Astrocyte (in vitro differentiated cells and primary cell): ENCODE measurements at regions not wholly inside any gene's neighbourhood (a gene's known extent, or its start where the extent isn't known, plus 50 kb on each side); places are given as distances from the start of the nearest gene placed in this dataset.

Source experiments
- DNase-seq: peaks from one replicate; pipeline ENCODE4 v3.0.0-alpha.2; 2010; ENCODE audit warnings: low read depth
- FAIRE-seq: peaks from 2 replicates; lab custom pipeline; 2011; peaks lifted over from hg19 to GRCh38; lab: Jason Lieb, UNC
- H2AFZ ChIP-seq: 2 replicates; pipeline ENCODE4 v1.6.0; 2012; ENCODE audit warnings: low read depth, low read length, inconsistent platforms
- H3K27ac ChIP-seq: 2 replicates; pipeline ENCODE4 v1.5.1; 2011; ENCODE audit warnings: low read depth, low read length, inconsistent platforms
- H3K27me3 ChIP-seq: 2 replicates; pipeline ENCODE4 v1.6.0; 2011; ENCODE audit warnings: low read length, inconsistent platforms; ENCODE audit not compliant: insufficient read depth
- H3K36me3 ChIP-seq: 2 replicates; pipeline ENCODE4 v1.5.1; 2011; ENCODE audit warnings: low read length, inconsistent platforms; ENCODE audit not compliant: insufficient read depth
- H3K4me1 ChIP-seq: 2 replicates; pipeline ENCODE4 v1.5.1; 2011; ENCODE audit warnings: low read length, inconsistent platforms; ENCODE audit not compliant: insufficient read depth
- H3K4me2 ChIP-seq: 2 replicates; pipeline ENCODE4 v1.6.0; 2012; ENCODE audit warnings: low read length, inconsistent platforms
- H3K4me3 ChIP-seq: 2 replicates; pipeline ENCODE4 v1.5.1; 2011; ENCODE audit warnings: low read depth, mild to moderate bottlenecking, low read length, inconsistent platforms; ENCODE audit not compliant: insufficient read depth
- H3K79me2 ChIP-seq: 2 replicates; pipeline ENCODE4 v1.6.0; 2012; ENCODE audit warnings: mild to moderate bottlenecking, low read length, inconsistent platforms; ENCODE audit not compliant: insufficient read depth
- H3K9ac ChIP-seq: 2 replicates; pipeline ENCODE4 v1.6.0; 2012; ENCODE audit warnings: mild to moderate bottlenecking, low read length, inconsistent platforms
- H3K9me3 ChIP-seq: 2 replicates; pipeline ENCODE4 v1.5.1; 2012; ENCODE audit warnings: low read depth, mild to moderate bottlenecking, low read length, inconsistent platforms; ENCODE audit not compliant: insufficient read depth
- H4K20me1 ChIP-seq: 2 replicates; pipeline ENCODE4 v1.6.0; 2012; ENCODE audit warnings: low read length, inconsistent platforms; ENCODE audit not compliant: insufficient read depth
- H3K27ac Mint-ChIP-seq: one replicate; pipeline ENCODE4 v1.8.0; 2021; ENCODE audit warnings: mild to moderate bottlenecking, mixed read lengths; ENCODE audit not compliant: unreplicated experiment
- H3K27me3 Mint-ChIP-seq: one replicate; pipeline ENCODE4 v1.8.0; 2021; ENCODE audit warnings: low read depth, mixed read lengths; ENCODE audit not compliant: unreplicated experiment
- H3K36me3 Mint-ChIP-seq: one replicate; pipeline ENCODE4 v1.8.0; 2021; ENCODE audit warnings: low read depth, mixed read lengths; ENCODE audit not compliant: unreplicated experiment
- H3K4me1 Mint-ChIP-seq: one replicate; pipeline ENCODE4 v1.8.0; 2021; ENCODE audit warnings: low read depth, mixed read lengths; ENCODE audit not compliant: unreplicated experiment
- H3K4me3 Mint-ChIP-seq: one replicate; pipeline ENCODE4 v1.8.0; 2021; ENCODE audit warnings: mild to moderate bottlenecking, moderate library complexity, mixed read lengths; ENCODE audit not compliant: unreplicated experiment
- H3K9me3 Mint-ChIP-seq: one replicate; pipeline ENCODE4 v1.8.0; 2021; ENCODE audit warnings: mild to moderate bottlenecking, mixed read lengths; ENCODE audit not compliant: unreplicated experiment
- CTCF ChIP-seq: IDR thresholded peaks from 2 replicates; pipeline ENCODE4 v1.5.1; 2011; ENCODE audit warnings: low read depth, mild to moderate bottlenecking, inconsistent platforms, low read length, moderate library complexity; ENCODE audit not compliant: insufficient read depth
- EZH2 ChIP-seq: IDR thresholded peaks from 2 replicates; pipeline ENCODE4 v1.6.1; 2012; ENCODE audit warnings: mild to moderate bottlenecking, low read length, inconsistent platforms; ENCODE audit not compliant: insufficient read depth

DNA sequence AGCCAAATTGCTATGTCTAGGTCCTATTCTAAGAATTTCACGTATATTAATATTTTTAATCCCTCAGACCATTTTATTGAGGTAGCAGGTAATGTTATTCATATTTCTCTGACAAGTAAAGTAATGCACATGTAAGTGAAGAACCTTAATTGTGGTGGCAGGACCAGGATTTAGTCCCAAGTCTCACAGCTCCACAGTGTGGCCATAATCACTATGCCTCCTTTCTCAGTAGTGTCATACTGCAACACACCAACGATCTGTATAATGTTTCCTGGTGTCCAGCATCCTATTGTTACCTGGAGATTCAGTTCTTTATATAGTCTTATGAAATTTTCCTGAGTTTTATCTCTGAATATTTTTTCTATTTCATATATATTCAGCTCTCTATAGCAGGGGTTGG is 340.3 kb downstream of the OLFM4 start:
- Histone ChIP-seq H3K4me3 (no peak overlapping the region), H3K9ac (no peak overlapping the region), H3K4me1 (no peaks in the 10 kb centered on the region), H3K36me3 (no peaks in the 10 kb centered on the region), H3K4me2 (no peak overlapping the region), H3K27me3 (no peaks in the 10 kb centered on the region), H3K9me3 (no peaks in the 10 kb centered on the region), H3K27ac (no peak overlapping the region), H2AFZ (no peak overlapping the region), H3K79me2 (no peaks in the 10 kb centered on the region), H4K20me1 (no peaks in the 10 kb centered on the region)
- H3K27ac Mint-ChIP-seq = no peak overlapping the region
- H3K4me3 Mint-ChIP-seq = no peak overlapping the region
- TF ChIP-seq EZH2 (no peak), CTCF (no peak)
- no peak for DNase-seq
- no peaks in the 10 kb centered on the region for H3K27me3 Mint-ChIP-seq
- H3K4me1 Mint-ChIP-seq = no peaks in the 10 kb centered on the region
- no peaks in the 10 kb centered on the region for H3K36me3 Mint-ChIP-seq
- FAIRE-seq = no peak
- H3K9me3 Mint-ChIP-seq = no peaks in the 10 kb centered on the region

- no peaks in the 10 kb centered on the region for H4K20me1 ChIP-seq
- no peak for FAIRE-seq
- H3K4me3 Mint-ChIP-seq = no peak overlapping the region
- H3K9me3 ChIP-seq = no peaks in the 10 kb centered on the region
- no peaks in the 10 kb centered on the region for H3K79me2 ChIP-seq
- H3K9me3 Mint-ChIP-seq = no peaks in the 10 kb centered on the region
- DNase-seq = no peak
- H3K27me3 Mint-ChIP-seq = no peaks in the 10 kb centered on the region
- H3K4me2 ChIP-seq = no peak overlapping the region
- no peaks in the 10 kb centered on the region for H3K36me3 Mint-ChIP-seq
- no peak overlapping the region for H3K9ac ChIP-seq
- no peak overlapping the region for H3K27ac ChIP-seq
- no peaks in the 10 kb centered on the region for H3K4me1 Mint-ChIP-seq
- no peak overlapping the region for H3K27ac Mint-ChIP-seq
- no peak overlapping the region for H3K4me3 ChIP-seq
- H3K27me3 ChIP-seq = no peaks in the 10 kb centered on the region
- H3K36me3 ChIP-seq = no peaks in the 10 kb centered on the region
- H2AFZ ChIP-seq = no peak overlapping the region
- no peaks in the 10 kb centered on the region for H3K4me1 ChIP-seq
- TF ChIP-seq EZH2 (no peak), CTCF (no peak)
Observed at GRCh38 chr13:53379485-53379884, 350.9 kb downstream of the OLFM4 start.

DNA sequence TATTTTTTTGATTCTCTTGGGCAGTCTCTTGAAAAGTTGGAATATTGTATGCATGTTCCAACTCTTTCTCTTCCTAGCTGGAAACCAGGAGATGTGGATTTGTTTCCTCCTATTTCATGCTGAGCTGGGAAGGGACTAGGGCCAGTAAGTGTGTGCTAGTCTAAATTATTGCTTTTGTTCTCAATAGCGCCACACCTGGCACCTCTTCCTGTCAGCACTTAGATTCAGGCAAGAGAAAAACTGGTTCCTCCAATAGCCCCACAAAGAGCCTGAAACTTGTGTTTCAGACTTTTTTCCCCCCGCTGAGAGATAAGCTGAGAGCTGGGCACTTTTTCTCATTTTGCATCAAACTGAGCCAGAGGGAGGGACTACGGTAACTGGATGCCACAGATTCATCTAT is 353.4 kb downstream of the OLFM4 start:
- TF ChIP-seq EZH2 (no peak), CTCF (no peak)
- Mint-ChIP-seq H3K4me3 (no peak overlapping the region), H3K27ac (no peak overlapping the region), H3K36me3 (no peaks in the 10 kb centered on the region), H3K4me1 (no peaks in the 10 kb centered on the region), H3K9me3 (no peaks in the 10 kb centered on the region), H3K27me3 (no peaks in the 10 kb centered on the region)
- Histone ChIP-seq H3K9me3 (no peaks in the 10 kb centered on the region), H2AFZ (no peak overlapping the region), H3K36me3 (no peaks in the 10 kb centered on the region), H3K4me1 (no peaks in the 10 kb centered on the region), H3K27me3 (no peaks in the 10 kb centered on the region), H3K4me2 (no peak overlapping the region), H3K9ac (no peak overlapping the region), H4K20me1 (no peaks in the 10 kb centered on the region), H3K79me2 (no peaks in the 10 kb centered on the region), H3K27ac (no peak overlapping the region), H3K4me3 (no peak overlapping the region)
- DNase-seq (no peak), FAIRE-seq (no peak)
